HG03175 (cell line): ENCODE measurements at regions not wholly inside any gene's neighbourhood (a gene's known extent, or its start where the extent isn't known, plus 50 kb on each side); places are given as distances from the start of the nearest gene placed in this dataset.

Experiments used
- ATAC-seq: cut with Tn5 transposase; IDR thresholded peaks from one replicate; pipeline ENCODE4 v1.9.1; 2021; ENCODE audit warnings: mild to moderate bottlenecking, moderate library complexity; ENCODE audit not compliant: unreplicated experiment

DNA sequence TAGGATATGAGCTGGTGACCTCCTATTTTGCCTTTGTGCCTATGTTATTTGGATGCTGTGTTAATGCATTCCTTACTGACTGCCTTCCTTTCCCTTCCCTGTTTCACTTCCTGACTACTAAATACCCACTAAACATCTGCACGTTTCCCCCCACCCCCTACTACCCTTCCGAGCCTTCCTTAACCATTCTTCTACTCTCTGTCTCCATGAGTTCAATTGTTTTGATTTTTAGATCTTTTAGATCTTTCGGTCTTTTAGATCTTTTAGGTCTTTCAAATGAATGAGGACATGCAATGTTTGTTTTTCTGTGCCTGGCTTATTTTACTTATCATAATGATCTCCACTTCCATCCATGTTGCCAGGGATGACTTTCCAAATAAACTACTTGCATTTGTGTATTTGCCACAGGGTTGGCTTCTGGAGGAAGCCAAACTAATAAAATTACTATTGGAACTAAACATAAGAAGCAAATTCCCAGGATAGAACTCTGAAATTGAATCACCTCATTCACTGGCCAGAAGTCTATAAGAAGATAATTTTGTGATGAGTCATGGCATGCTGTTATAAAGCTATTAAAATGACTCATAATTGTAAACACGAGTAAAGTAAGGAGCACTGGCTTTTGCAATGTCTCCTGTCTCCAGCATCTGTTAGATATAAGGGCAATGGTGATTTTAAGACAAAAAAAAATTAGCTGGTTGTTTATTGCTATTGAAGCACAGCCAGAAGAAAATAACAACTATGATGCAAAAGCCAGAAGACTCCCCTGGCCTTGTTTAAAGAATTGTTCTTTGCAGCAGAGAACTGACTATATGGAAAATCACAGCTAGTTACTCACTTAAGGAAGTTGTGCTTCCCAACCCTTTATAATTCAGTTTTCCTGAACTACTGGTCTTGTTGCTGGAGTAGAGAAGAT is 586.3 kb downstream of the LRFN5 start:
- ATAC-seq = no peak

DNA sequence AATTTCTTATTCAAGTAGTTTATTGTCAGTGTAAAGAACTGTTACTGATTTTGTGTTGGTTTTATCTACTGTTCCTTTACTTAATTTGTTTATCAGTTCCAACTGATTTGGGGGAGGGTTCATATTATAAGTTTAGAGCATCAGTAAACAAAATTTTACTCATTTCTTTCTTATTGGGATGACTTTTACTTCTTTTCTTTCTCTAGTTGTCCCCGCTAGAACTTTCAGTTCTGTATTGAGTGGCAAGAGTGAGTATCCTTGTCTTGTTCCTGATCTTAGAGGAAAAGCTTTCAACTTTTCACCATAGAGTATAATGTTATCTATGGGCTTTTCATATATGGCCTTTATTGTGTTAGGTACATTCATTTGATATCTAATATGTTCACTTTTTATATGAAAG is 584.1 kb downstream of the LRFN5 start:
- no peak for ATAC-seq

DNA sequence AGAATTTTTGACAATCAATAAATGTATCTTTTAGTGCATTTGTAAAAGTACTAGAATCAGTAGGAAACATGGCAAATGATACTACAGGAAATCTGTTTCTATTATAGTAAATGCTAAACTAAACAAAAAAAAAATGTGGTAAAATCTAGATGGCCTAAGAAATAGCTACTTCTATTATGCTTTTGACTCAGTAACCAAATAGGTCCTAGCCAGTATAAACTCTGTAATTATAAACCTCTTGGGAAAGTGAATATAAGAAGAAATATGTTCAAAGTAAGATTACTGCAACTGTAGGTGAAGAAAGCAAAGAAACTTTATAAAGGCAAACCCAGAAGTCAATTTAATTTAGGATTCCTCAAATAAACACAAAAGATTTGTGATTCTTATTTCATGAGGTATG is 581.2 kb downstream of the LRFN5 start:
- no peak for ATAC-seq

DNA sequence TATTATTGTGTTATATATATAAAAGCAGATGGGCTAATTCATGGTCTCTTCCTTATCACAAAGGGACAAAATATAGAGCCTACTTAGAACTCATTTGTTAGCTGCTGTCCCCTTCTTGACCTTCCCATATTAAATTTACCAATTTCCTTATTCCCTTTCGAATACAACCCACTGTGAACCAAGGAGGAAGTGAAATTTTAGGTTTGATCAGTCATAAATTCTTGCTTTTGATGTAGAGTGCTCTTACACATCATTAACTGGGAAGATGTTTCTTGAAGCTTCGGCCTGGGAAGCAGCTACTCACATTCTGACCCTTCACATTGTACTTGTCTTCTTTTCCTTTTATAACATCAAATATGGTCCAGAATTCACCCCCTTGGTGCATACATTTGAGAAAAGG is 579.0 kb downstream of the LRFN5 start:
- no peak for ATAC-seq

DNA sequence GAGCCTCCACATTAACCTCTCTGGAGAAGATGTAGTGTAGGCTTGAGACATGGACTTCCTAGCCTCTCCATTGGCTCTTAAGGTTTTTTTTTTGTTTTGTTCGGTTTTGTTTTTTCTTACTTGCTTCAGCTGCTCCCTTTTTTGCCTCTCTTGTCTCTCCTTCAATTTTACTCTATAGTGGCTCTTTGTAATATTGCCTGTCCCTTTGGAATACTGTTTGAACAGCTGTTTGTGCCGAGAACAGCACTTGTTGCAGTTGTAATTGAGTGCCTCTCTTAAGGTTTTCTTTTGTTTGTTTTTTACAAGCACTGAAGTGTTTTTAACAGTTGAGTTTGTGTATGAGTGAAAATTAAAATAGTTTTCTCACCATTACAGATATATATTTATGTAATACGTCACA is 567.7 kb downstream of the LRFN5 start:
- no peak for ATAC-seq

DNA sequence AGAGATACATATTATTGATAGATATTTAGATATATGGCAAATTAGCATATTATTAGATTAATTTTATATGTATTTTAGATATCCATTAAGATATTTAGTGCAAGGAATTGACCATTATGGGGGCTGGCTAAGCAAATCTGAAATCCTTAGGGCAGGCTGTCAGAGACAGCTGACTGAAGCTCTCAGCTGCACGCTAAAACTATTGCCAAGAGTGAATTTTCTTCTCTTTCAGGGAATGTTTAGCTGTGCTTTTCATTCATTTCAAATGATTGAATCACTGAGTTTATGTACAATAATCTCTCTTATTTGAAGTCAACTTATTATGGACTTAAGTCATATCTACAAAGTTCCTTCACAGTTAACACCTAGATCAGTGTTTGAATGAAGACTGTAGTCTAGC is 566.5 kb downstream of the LRFN5 start:
- ATAC-seq = no peak

DNA sequence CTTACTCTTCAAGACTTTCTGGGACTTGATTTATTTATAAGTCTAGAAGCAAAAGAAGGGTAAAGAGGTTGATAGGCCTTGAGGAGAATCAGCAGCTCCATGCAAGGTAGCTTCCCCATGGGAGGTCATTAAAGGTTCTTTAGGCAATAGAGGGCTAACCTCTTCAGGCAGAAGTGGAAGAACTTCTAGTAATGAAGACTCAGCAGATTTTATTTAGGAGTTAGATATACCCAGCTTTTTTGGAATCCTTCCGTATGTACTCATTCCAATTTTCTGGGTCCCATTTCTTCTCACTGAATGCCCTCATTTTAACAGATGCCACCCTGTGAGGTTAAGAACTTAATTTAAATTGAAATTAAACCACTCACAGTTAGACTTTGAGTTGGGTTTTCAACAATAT is 565.6 kb downstream of the LRFN5 start:
- no peak for ATAC-seq

DNA sequence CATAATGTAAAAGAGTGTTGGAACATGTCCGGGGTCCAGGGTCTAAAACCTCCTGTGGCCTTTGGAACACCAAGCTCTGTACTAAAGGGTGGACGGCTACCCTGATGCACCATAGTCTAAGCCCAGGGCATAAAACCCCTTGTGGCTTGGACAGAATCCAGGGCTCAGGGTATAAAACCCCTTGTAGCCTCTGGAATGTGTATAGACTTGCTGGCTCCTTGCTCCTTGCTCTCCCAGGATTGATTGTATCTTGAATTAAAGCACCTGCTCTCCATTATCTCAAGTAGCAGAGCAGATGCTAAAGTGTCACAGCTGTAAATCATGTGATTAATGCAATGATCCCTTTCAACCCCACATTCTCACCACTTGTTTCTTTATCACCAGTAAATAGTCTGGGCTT is 556.5 kb downstream of the LRFN5 start:
- ATAC-seq = no peak

DNA sequence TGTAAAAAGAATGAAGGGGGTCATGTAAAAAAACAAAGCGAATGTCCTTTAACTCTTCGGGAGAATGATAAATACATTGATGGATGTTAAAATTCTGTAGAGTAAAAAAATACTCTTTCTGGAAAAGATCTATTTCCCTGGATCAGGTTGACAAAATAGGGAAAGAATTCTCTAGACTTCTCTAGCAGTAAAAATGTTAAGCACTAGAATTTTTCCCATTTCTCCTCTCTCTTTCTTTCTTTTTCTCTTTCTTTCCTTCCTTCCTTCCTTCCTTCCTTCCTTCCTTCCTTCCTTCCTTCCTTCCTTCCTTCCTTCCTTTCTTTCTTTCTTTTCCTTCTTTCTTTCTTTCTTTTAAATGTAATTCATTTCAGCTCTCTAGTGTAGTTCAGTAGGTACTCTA is 552.5 kb downstream of the LRFN5 start:
- no peak for ATAC-seq

DNA sequence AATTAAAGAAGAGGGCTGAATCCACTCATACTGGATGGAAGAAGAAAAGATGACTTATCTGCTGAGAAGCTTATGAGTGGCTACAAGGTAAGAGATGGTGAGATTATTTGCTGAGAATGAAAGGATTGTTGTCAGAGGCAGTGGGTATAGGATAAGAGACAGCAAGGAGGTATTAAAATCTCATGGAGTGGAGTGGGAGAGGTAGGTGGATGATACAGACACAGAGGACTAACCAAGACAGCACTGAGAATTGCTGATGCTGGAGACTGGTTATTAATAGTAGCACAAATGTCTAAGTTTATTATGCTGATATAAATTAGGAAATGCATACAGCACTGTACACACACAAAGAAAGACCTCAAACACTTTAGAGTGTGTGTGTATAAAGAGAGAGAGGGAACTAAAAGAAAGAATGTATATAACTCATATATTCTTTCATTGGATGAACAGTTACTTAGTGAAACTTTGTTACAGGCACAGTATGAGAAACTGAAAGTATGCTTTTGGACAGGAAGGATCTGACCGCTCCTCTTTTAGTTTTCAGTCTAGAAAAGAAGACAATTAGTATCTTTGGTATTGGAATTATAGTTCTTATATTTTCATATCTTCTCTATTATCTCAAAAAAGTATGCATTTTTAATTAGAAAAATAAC is 543.1 kb downstream of the LRFN5 start:
- ATAC-seq = peak; percentile 86

DNA sequence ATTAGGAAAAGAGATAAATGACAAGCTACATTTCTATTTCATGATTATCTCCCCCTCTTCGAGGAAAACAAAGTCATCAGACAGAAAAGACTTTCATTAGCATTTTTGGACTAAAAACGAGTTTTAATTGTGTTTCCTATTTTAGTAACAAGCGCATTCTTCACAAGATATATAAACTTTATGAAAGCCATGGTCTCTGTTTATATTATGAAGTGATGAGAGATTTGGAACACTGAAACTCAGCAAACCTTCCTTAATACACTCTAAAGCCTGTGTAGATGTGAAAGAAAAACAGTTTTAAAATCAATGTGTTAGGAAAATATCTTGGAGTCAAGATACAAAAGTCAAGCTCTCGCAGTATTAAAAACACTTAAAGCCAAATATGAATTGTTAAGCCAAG is 539.1 kb downstream of the LRFN5 start:
- no peak for ATAC-seq

DNA sequence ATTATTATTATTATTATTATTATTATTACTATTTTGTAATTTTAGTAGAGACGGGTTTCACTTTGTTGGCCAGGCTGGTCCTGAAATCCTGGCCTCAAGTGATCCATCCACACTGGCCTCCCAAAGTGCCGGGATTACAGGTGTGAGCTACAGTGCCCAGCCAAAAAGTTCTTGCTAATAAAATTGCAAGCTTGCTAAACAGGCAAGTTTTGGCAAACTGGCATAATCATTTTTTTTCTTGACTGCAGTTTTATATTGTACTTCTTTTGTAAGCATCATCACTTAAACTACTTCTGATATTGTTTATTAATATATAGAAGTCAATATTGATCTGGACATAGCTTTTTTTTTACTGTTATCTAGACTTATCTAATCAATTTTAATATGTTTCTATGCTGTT is 536.4 kb downstream of the LRFN5 start:
- no peak for ATAC-seq

DNA sequence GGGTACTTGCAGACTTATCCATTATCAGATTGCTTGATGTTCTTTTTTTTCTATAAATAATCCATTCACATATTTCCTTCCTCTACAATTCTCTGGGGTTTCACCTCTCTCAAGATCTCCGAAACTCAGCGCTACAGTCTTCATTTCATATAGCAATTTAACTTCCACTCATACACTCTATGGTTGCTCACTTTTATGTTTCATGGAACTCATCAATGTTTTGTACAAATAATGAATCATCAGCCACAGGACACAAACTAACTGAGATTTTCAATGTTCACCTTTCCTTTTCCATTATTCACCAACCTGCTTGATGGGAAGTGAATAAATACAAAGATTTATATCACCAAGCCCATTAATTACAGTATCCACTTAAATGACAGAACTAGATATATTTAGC is 534.7 kb downstream of the LRFN5 start:
- ATAC-seq = no peak

DNA sequence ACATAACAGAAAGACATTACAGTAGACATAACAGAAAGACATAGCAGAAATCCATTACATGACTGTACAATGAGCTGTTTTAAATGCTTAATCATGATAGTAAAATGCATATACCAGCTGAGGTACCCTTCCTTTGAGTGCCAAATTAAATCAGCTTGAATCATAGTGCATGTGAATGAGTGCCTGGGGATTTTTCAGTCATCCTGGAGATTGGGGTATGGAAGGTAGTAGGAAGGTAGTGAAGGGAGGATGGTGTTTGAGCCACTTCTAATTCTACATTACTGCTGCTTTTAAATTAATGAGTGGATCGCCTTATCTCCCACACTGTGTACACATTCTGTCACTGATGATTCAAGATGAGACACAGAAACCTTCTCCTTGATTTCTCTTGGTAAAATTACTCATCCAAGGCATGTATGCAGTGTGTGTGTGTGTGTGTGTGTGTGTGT is 534.2 kb downstream of the LRFN5 start:
- no peak for ATAC-seq

DNA sequence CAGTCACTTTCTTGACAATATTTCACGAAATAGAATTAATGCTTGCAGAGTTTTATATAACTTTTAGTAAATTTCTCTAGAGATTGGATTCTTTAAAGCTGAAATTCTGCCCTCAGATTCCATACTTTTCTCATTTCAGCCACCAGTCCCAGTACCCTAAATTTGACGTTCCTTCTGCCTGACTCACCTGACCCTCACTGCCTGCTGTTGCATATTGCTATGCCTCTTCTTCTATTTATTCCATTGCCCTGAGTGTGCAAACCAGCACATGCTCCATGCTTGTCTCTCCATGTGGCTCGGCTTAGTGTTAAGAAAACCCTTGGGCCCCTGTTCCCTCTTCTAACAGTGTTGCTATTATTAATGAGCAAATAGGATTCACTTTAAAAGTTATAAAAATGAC is 533.3 kb downstream of the LRFN5 start:
- no peak for ATAC-seq

DNA sequence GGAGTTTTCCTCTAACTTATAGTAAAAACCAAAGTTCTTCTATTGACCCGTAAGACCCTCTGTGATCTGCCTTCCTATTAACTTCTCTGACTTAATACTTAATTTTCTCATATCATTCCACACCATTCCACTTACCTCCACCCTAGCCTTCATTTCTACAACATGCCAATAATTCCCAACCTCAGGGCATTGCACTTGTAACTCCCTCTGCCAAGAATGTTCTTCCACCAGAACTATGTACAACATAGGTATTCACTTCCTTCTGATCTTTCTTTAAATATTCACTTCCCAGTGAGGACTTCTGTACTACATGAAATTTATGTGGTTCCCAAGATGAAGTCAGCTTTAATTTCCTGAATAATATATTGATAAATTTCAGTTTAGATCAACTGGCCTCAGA is 531.7 kb downstream of the LRFN5 start:
- no peak for ATAC-seq

DNA sequence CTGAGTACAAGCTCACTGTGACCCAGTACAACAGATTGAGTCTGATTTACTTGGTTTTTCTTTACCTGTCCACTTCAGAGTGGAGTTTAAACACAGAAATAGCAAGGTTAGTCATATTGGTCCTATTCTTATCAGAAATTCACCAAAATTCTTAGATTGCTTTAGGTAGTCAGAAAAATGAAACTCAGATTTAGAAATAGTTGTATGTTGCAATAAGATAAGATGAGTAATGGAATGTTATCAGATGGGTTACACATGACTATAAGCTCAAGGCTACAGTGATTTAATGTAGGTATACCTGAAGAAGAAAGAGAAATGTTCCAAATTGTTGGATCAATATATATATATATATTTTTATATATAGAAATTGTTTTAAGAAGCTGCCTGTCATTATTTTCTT is 524.1 kb downstream of the LRFN5 start:
- ATAC-seq = no peak

DNA sequence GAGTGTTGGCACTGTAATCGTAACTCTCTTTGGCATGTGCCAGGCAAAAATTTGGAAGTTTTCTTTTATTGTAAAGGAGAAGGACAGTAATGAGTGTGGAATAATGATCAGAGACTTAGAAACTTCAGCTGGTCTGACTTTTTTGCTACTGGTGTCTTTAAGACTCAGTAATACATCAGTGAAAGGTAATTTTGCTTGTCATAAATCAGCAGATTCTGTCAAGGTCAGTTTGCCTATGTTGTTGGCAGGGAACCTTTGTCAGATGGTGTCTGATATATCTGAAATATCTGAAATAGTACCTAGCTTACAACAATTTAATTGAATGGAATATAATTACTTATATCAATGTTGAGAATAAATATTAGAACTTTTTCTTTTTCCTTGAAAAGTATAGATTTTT is 516.9 kb downstream of the LRFN5 start:
- ATAC-seq = no peak

DNA sequence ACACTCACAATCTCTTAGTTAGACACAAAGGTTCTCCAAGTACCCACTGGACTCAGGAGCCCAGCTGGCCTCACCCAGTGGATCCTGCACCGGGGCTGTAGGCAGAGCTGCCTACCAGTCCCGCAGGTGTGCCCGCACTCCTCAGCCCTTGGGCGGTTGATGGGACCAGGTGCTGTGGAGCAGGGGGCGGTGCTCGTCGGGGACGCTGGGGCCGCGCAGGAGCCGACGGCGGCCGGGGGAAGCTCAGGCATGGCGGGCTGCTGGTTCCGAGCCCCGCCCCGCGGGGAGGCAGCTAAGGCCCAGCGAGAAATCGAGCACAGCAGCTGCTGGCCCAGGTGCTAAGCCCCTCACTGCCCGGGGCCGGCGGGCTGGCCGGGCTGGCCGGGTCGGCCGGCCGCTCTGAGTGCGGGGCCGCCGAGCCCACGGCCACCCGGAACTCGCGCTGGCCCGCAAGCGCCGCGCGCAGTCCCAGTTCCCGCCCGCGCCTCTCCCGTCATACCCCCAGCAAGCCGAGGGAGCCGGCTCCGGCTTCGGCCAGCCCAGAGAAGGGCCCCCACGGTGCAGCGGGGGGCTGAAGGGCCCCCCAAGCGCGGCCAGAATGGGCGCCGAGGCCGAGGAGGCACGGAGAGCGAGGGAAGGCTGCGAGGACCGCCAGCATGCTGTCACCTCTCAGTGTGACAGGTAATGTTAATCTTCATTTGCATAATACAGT is 506.8 kb downstream of the LRFN5 start:
- ATAC-seq = no peak

DNA sequence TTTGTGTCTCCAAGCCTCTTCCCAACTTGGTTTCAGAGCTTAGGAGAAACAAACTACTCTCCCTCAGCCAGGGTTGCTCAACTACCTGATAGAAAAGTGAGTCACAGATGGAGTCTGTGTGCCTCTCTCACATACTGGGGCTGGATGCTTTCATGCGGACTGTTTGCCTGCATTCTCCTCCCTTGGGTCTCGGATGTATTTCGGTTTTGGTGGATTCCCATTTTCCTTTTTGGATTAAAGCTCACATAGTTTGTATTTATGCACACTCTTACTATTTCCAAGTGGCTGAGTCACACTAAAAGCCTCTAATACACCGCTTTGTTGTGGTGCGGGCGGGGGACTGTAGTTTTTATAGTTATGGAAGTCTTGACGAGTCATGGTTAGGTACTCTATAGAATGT is 505.4 kb downstream of the LRFN5 start:
- ATAC-seq = no peak

DNA sequence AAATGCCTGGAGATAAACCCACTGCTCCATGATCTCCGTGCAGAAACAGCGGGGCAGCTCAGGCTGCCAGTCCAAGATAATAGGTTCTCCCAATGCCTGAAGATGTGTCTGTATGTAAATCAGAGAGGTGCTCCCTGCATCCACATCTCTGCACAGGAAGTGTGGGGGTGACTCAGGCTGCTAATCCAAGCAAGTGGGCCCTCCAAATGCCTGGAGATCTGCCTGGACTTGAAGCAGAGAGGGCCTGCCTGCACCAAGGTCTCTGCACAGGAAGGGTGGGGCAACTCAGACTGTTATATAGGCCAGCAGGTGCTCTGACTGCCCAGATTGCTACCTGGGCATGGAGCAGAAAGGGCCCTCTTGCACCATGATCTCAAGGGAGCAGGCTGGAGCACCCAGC is 504.7 kb downstream of the LRFN5 start:
- ATAC-seq = no peak

DNA sequence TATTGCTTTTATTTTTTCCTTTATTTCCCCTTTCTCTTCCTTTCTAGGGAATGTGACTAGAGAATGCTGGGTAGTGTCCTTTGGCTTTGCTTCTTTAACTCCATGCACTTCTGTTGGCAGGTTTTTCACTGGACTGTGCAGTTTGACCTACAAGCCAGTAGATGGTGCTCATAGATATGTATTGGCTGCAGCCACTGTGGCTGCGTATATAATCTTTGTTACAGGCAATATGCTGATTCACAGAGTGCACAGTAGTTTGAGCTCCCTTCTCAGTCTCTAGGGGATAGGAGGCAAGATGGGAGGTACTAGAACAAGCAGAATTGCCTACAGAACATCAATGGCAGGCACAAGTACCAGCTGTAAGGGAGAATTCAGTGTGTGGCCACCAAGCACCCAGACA is 503.5 kb downstream of the LRFN5 start:
- ATAC-seq = peak; percentile 85
